ENCODE measurements at regions not wholly inside any gene's neighbourhood (a gene's known extent, or its start where the extent isn't known, plus 50 kb on each side); places are given as distances from the start of the nearest gene placed in this dataset.
"Not testable (repeated sequence)": the region's sequence is repeated elsewhere in the genome, so short reads cannot be mapped to it uniquely, and the experiment has no call there.

DNA sequence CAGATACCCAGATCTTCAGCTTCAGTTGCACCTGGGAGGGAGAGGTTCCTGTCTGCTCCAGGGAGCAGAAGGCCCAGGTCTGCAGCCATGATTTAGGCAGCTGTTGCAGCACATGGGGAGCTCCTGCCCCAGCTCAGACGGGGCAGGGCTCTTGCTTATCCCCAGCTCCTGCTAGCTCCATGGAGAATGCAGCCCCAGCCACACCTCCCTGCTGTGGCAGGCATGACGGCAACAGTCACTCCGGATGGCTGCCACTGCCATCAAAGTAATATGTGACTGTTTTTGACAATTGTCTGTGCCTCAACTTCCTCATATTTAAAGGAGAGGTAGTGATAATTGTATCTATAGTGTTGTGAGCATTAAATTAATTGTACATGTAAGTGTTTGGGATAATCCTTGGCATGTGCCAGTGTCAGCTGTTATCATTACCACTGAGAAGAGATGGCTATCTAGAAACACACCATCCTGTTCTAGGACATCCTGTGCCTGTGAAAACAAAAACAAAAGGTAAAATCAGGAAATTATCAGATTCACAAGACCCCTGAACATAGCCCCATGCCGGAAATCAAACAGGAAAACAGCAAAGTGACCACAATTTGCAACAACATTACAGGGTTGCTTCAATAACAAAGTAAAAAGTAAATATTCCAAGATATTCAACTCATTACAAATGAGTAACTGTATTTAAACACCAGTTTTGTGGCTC is 1048.8 kb upstream of the ACO1 start:
- DNase-seq (ENCODE audit: low spot score) = no peak

- no peak for DNase-seq (ENCODE audit: low spot score)
Observed at GRCh38 chr9:31336386-31336785, 1048.1 kb upstream of the ACO1 start.

DNA sequence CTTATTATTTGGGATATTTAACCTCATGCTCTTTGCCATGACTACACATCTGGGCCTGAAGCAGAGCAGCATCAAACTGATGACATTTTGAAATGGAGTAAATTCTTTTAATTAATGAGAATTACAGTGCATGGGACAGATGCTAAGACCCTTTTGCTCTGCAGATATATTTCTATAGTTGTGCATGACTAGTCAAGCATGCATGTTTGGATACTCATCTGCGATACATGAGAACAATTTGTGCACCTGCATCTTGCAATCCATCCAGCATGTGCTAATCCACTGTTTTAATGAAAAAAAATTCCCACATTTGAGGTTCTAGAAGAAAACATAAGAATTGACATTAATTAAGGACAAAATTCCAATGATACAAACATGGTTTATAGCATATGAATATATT is 1047.6 kb upstream of the ACO1 start:
- no peak for DNase-seq (ENCODE audit: low spot score)

DNA sequence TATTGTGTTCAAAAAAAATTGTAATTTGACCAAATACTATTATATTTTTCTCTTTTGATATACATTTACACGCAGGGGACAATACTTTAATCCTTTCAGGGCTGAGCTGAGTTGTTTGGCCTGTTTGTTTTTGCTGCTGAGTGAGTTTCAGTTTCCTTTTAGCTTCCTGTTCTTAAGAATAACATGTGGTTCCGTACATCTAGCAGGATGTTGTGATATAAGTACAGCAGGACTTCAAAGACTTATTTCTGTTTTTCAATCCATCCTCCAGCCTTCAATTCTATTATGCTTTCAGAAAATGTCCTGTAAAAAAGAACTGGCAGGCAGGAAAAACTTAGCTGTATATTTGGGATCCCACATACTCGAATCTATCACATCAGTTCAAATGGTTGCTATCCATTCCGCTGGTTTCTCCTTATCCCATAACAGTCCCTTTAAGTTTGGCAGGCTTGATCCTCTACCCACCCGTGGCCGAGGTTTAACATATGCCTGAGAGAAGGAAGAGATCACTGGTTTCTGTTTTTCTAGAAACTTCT is 1037.3 kb upstream of the ACO1 start:
- DNase-seq (ENCODE audit: low spot score) = no peak

GRCh38 chr9:31355159-31355882 is 1029.1 kb upstream of the ACO1 start:
- DNase-seq (ENCODE audit: low spot score) = no peak

DNA sequence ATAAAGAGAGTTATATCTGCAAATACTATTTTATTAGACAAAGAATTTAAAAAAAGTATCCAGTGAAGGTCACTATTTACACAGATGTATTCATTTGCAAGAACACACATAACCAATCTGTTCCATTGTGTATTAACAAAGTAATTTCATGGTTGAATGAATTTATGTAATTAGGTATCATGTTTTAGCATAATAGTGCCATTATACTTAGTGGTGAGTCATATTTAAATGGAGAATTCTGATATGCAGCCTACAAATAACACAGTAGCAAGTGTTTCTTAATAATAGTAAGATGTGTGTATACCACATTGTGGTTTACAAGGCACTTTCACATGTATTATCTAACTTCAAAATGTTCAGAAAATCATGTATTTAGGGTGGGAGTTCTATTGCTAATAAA is 1028.5 kb upstream of the ACO1 start:
- no peak for DNase-seq (ENCODE audit: low spot score)

- DNase-seq (ENCODE audit: low spot score) = no peak
Observed at GRCh38 chr9:31359071-31359470, 1025.4 kb upstream of the ACO1 start.

GRCh38 chr9:31364171-31364570 is 1020.3 kb upstream of the ACO1 start:
- no peak for DNase-seq (ENCODE audit: low spot score)

- no peak for DNase-seq (ENCODE audit: low spot score)
Observed at GRCh38 chr9:31372799-31373587, 1011.5 kb upstream of the ACO1 start.

GRCh38 chr9:31377358-31377757 is 1007.1 kb upstream of the ACO1 start:
- no peak for DNase-seq (ENCODE audit: low spot score)

DNA sequence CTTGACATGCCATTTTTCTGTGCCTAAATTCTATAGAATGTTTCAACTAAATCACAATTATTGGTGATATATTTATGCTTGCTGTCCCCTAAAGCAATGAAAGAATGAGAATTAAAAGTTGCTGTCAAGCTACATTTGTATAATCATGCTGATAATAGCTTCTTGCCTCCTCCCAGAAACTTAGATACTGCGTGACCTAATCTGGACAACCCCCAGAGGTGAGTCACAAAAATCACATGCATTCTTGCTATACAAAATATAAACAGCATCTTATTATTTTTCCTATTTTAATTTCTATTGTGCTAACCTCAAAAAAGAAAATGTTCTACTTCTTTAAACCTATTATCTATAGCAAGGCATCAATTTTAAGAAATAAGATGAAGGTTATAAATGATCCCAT is 995.8 kb upstream of the ACO1 start:
- DNase-seq (ENCODE audit: low spot score) = no peak

DNA sequence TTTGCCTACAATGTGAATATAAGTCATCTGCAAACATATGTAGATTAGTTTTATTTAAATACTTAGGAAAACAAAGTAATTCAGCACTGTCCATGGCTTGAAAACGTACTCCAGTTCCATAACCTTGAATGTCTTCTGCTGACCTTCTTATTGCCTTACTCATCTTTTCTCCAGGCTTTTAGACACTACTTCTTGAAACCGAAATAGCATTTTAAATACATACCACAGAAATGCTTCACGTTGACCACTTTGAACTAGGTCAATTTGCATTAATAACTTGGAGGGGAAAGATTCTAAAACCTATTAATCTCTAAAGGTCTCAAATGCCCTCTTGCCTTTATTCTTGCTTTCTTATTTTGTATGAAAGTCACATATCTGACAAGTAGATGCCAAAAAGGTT is 995.4 kb upstream of the ACO1 start:
- no peak for DNase-seq (ENCODE audit: low spot score)

DNA sequence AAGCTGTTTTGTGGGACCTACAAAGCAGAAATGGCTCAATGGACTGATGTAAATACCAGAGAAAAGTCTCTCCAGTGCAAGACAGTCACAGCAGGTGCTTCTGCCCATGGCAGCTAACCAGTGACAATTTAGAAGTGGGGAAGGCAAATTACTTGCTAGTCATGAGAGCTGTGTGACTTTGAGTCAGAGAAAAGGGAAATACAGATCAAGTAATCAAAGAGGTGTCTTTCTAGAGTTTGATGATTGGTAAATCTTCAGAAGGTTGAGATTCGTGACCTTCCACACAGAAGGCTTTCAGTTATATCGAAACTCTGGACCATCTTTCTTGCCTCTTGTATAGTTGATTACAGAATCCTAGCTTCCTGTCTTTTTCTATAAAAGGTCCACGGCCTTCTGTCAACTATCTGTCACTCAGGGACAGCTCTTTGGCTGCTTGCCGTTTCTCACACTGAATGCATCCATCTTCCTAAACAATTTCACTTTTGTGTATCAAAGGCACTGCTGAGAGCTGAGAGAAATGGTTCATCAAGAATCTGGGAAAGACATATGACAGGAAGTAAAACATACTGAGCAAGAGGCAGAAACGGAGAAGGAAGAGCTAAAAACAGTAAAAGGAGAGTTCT is 993.9 kb upstream of the ACO1 start:
- DNase-seq (ENCODE audit: low spot score) = no peak

- no peak for DNase-seq (ENCODE audit: low spot score)
Observed at GRCh38 chr9:31393240-31393639, 991.2 kb upstream of the ACO1 start.

DNA sequence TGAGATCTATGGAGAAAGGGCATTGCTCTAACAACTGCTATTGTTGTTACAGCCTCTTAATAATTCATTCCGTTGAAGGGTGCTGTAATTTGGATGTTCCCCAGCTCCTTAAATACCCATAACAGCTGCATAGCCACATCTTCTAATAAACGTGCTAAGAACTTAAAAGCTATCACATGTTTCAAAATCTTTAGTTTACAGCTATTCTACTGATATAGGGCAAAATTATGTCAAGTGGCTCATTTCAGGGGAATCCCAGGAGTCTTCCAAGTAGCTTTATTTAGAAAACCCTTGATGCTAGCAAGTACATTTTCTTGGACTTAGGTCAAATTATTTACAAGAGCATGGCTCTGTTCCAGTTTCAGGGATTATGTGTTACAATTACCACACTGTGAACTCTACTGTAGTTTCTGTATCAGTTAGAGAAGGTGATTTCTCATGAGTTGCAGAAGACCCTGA is 990.4 kb upstream of the ACO1 start:
- DNase-seq (ENCODE audit: low spot score) = no peak

GRCh38 chr9:31412081-31412480 is 972.4 kb upstream of the ACO1 start:
- no peak for DNase-seq (ENCODE audit: low spot score)

GRCh38 chr9:31415164-31415563 is 969.3 kb upstream of the ACO1 start:
- no peak for DNase-seq (ENCODE audit: low spot score)

- no peak for DNase-seq (ENCODE audit: low spot score)
Observed at GRCh38 chr9:31418419-31418818, 966.0 kb upstream of the ACO1 start.

DNA sequence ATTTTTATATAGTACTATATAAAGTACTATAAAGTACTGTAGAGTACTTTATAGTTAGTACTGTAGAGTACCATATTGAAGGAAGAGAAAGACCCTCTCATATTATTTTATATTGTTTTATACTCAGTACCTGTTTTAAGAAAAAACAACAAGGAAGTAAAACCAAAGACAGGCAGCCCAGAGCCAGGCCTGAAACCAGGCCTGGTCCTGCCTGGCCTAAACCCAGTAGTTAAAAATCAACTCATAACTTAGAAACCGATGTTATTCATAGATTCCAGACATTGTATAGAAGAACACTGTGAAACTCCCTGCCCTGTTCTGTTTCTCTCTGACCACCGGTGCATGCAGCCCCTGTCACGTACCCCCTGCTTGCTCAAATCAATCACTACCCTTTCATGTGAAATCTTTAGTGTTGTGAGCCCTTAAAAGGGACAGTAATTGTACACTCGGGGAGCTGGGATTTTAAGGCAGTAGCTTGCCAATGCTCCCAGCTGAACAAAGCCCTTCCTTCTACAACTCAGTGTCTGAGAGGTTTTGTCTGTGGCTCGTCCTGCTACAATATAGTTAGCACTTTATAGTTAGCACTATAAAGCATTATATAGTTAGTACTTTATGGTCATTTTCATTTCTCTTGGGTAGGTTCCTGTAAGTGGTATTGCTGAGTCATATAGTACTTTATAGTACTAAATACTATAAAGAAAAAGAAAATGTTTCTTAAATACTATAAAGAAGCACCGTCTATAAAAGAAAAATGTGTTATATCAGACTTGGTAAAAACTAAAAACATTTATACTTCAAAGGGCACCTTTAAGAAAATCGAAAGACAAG is 940.6 kb upstream of the ACO1 start:
- DNase-seq (ENCODE audit: low spot score) = not testable (repeated sequence)

- DNase-seq (ENCODE audit: low spot score) = no peak
Observed at GRCh38 chr9:31445357-31445756, 939.1 kb upstream of the ACO1 start.

DNA sequence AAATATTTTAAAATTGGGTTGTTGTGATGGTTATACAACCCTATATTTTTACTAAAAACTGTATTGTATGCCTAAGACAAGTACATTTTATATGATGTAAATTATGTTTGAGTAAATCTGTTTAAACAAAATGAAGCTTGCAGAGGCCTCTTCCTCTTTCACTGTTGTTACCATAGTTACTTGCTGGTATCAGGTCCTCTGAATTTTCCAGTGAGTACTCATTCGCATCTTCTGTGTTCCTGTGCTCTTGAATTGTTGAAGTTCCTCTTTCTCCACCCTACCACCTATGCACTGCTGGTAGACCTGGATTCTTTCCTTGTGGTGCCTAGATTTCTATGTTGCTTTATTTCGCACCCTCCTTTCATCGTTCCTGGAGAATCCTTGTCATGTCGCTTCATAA is 938.5 kb upstream of the ACO1 start:
- DNase-seq (ENCODE audit: low spot score) = no peak

Measured in AG20443 (cell line).